SK-N-SH treated with all-trans-retinoic acid at 6 μM for 48 hours (cell line): ENCODE measurements at regions not wholly inside any gene's neighbourhood (a gene's known extent, or its start where the extent isn't known, plus 50 kb on each side); places are given as distances from the start of the nearest gene placed in this dataset.

Experiments used
- ATAC-seq: fragments of 200-7000 bp; cut with Tn5 transposase; 3 replicates; pipeline ENCODE4 v1.9.1; 2020; ENCODE audit warnings: mild to moderate bottlenecking, moderate library complexity
- BACH2 ChIP-seq: fragments of 250-450 bp; sonication (Bioruptor Pico); IDR thresholded peaks from 2 replicates; pipeline ENCODE4 v1.9.0; 2021; ENCODE audit warnings: mild to moderate bottlenecking, borderline replicate concordance
- CREB5 ChIP-seq: fragments of 250-450 bp; sonication (Bioruptor Pico); IDR thresholded peaks from 2 replicates; pipeline ENCODE4 v1.5.1; 2020; ENCODE audit warnings: low read depth, mild to moderate bottlenecking, moderate library complexity
- CSDC2 ChIP-seq: fragments of 250-450 bp; sonication (Bioruptor Pico); IDR thresholded peaks from 2 replicates; pipeline ENCODE4 v1.5.0; 2020; ENCODE audit warnings: mild to moderate bottlenecking, moderate library complexity
- CSRNP3 ChIP-seq: fragments of 250-450 bp; sonication (Bioruptor Pico); IDR thresholded peaks from 2 replicates; pipeline ENCODE4 v1.5.1; 2021; ENCODE audit warnings: mild to moderate bottlenecking, moderate library complexity
- ESRRG ChIP-seq: fragments of 250-450 bp; sonication (Bioruptor Pico); IDR thresholded peaks from 2 replicates; pipeline ENCODE4 v1.6.1; 2021; ENCODE audit warnings: mild to moderate bottlenecking
- GLIS3 ChIP-seq: fragments of 250-450 bp; sonication (Bioruptor Pico); IDR thresholded peaks from 2 replicates; pipeline ENCODE4 v1.5.0; 2020; ENCODE audit warnings: mild to moderate bottlenecking, moderate library complexity
- ISL1 ChIP-seq: fragments of 250-450 bp; sonication (Bioruptor Pico); IDR thresholded peaks from 2 replicates; pipeline ENCODE4 v2.1.2; 2022; ENCODE audit warnings: mild to moderate bottlenecking, moderate library complexity
- OSR1 ChIP-seq: fragments of 250-450 bp; sonication (Bioruptor Pico); IDR thresholded peaks from 2 replicates; pipeline ENCODE4 v1.8.0; 2022; ENCODE audit warnings: moderate library complexity, mild to moderate bottlenecking, inconsistent platforms
- PATZ1 ChIP-seq: fragments of 250-450 bp; sonication (Bioruptor Pico); IDR thresholded peaks from 2 replicates; pipeline ENCODE4 v1.8.0; 2020; ENCODE audit warnings: mild to moderate bottlenecking, moderate library complexity, borderline replicate concordance
- POU6F1 ChIP-seq: fragments of 250-450 bp; sonication (Bioruptor Pico); IDR thresholded peaks from 2 replicates; pipeline ENCODE4 v1.8.0; 2021; ENCODE audit warnings: low read depth, mild to moderate bottlenecking, moderate library complexity, borderline replicate concordance
- PPARA ChIP-seq: fragments of 250-450 bp; sonication (Bioruptor Pico); IDR thresholded peaks from 2 replicates; pipeline ENCODE4 v1.5.0; 2020; ENCODE audit warnings: mild to moderate bottlenecking, borderline replicate concordance
- SNAI2 ChIP-seq: fragments of 250-450 bp; sonication (Bioruptor Pico); IDR thresholded peaks from 2 replicates; pipeline ENCODE4 v1.5.0; 2020; ENCODE audit warnings: mild to moderate bottlenecking, moderate library complexity
- TCF4 ChIP-seq: fragments of 250-450 bp; sonication (Bioruptor Pico); IDR thresholded peaks from 2 replicates; pipeline ENCODE4 v1.8.0; 2021; ENCODE audit warnings: mild to moderate bottlenecking, moderate library complexity, borderline replicate concordance
- TOX ChIP-seq: fragments of 250-450 bp; sonication (Bioruptor Pico); IDR thresholded peaks from 2 replicates; pipeline ENCODE4 v1.8.0; 2021; ENCODE audit warnings: mild to moderate bottlenecking, moderate library complexity, borderline replicate concordance
- TSHZ2 ChIP-seq: fragments of 250-450 bp; sonication (Bioruptor Pico); IDR thresholded peaks from 2 replicates; pipeline ENCODE4 v1.5.0; 2020; ENCODE audit warnings: mild to moderate bottlenecking, moderate library complexity
- ZC3H10 ChIP-seq: fragments of 250-450 bp; sonication (Bioruptor Pico); IDR thresholded peaks from 2 replicates; pipeline ENCODE4 v1.5.1; 2021; ENCODE audit warnings: mild to moderate bottlenecking, moderate library complexity
- ZFP3 ChIP-seq: fragments of 250-450 bp; sonication (Bioruptor Pico); IDR thresholded peaks from 2 replicates; pipeline ENCODE4 v1.5.0; 2020; ENCODE audit warnings: mild to moderate bottlenecking, moderate library complexity
- ZFP30 ChIP-seq: fragments of 450-650 bp; formaldehyde crosslinking; IDR thresholded peaks from 2 replicates; pipeline ENCODE4 v1.5.0; 2022; ENCODE audit warnings: mild to moderate bottlenecking, moderate library complexity
- ZNF565 ChIP-seq: fragments of 450-650 bp; formaldehyde crosslinking; conservative IDR thresholded peaks from 2 replicates; pipeline ENCODE4 v1.5.0; 2020; ENCODE audit warnings: low read depth, mild to moderate bottlenecking, moderate library complexity
- ZNF70 ChIP-seq: fragments of 450-650 bp; formaldehyde crosslinking; IDR thresholded peaks from 2 replicates; pipeline ENCODE4 v1.5.0; 2020; ENCODE audit warnings: mild to moderate bottlenecking, moderate library complexity
- ZNF8 ChIP-seq: fragments of 450-650 bp; formaldehyde crosslinking; IDR thresholded peaks from 2 replicates; pipeline ENCODE4 v1.5.0; 2020; ENCODE audit warnings: mild to moderate bottlenecking, moderate library complexity

- TF ChIP-seq TCF4 (CRISPR knock-in tag): no peak
- TF ChIP-seq ISL1 (CRISPR knock-in tag): peak; percentile 63
- TF ChIP-seq CREB5 (CRISPR knock-in tag): peak; percentile 49; the same call in 1 of the 2 replicates
- ATAC-seq: peak; percentile 91
Observed at GRCh38 chr10:33460505-33461294, 126.2 kb upstream of the NRP1 start.

- ATAC-seq: peak; percentile 63
- TF ChIP-seq ZNF8 (CRISPR knock-in tag): no peak
- TF ChIP-seq BACH2 (CRISPR knock-in tag): no peak
- TF ChIP-seq SNAI2 (CRISPR knock-in tag): no peak
- no peak for TF ChIP-seq TCF4 (CRISPR knock-in tag)
- TF ChIP-seq CSRNP3: no peak
- TF ChIP-seq CREB5 (CRISPR knock-in tag): no peak
- TF ChIP-seq GLIS3 (CRISPR knock-in tag): no peak
- 0 out of 2 replicates have a peak, but pooled peaks have one; percentile 19 for TF ChIP-seq ZFP3 (CRISPR knock-in tag)
- no peak for TF ChIP-seq ESRRG
- 0 out of 2 replicates have a peak, but pooled peaks have one; percentile 7 for TF ChIP-seq ISL1 (CRISPR knock-in tag)
- TF ChIP-seq OSR1: no peak
- TF ChIP-seq ZNF70: no peak
- TF ChIP-seq PPARA (CRISPR knock-in tag): no peak
Observed at GRCh38 chr10:33459602-33460001, 125.1 kb upstream of the NRP1 start.

GRCh38 chr10:33455029-33455428 lies 120.6 kb upstream of the NRP1 start:
- no peak for ATAC-seq
- TF ChIP-seq SNAI2 (CRISPR knock-in tag) (no peak), ZFP30 (CRISPR knock-in tag) (no peak), ZC3H10 (CRISPR knock-in tag) (no peak), ZNF565 (CRISPR knock-in tag) (no peak), PPARA (CRISPR knock-in tag) (no peak), CSDC2 (CRISPR knock-in tag) (no peak), ESRRG (no peak), GLIS3 (CRISPR knock-in tag) (no peak), PATZ1 (CRISPR knock-in tag) (no peak), TOX (CRISPR knock-in tag) (no peak), TSHZ2 (CRISPR knock-in tag) (no peak), POU6F1 (CRISPR knock-in tag) (no peak), TCF4 (CRISPR knock-in tag) (no peak), ZFP3 (CRISPR knock-in tag) (no peak), OSR1 (no peak), ZNF8 (CRISPR knock-in tag) (no peak)
